GM10266 (cell line): ENCODE measurements at regions not wholly inside any gene's neighbourhood (a gene's known extent, or its start where the extent isn't known, plus 50 kb on each side); places are given as distances from the start of the nearest gene placed in this dataset.

Experiments used
- DNase-seq: peaks from one replicate; pipeline ENCODE4 v3.0.0; 2012; ENCODE audit errors: extremely low spot score
- TF ChIP-seq, protein P1 (sequence below): IDR thresholded peaks from 2 replicates; pipeline ENCODE4 v1.5.1; 2012; ENCODE audit warnings: mild to moderate bottlenecking, low read depth; ENCODE audit not compliant: control insufficient read depth, insufficient read depth; ENCODE audit errors: missing control alignments

DNA sequence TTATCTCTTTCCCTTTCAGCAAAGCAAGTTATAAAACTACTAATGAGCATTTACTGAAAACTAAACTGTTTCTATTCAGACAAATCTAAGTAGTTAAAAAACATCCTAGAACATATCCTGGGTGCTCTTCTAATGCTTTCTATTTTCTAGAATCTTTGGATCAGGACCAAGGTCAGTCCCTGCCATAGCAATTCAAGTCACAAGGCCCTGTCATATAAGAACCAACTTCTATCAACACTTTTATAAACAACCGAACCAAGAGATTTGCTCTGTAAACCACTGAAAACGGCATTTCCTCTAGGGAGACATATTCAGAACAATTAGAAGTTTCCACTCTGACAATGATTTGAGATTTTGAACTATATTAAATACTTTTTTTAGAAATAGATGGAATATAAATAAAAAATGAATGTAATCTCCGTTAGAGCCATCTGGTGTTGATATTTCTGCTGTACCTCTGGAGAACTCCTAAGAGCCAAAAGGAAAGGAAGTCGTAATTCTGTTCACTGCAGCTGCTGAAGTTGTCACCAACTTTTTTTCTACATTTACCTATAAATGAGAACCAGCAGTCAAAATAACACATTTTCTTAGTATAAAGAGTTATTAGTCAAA is 51.4 kb upstream of the LGSN start:
- DNase-seq: no peak
- TF ChIP-seq, protein P1, sequence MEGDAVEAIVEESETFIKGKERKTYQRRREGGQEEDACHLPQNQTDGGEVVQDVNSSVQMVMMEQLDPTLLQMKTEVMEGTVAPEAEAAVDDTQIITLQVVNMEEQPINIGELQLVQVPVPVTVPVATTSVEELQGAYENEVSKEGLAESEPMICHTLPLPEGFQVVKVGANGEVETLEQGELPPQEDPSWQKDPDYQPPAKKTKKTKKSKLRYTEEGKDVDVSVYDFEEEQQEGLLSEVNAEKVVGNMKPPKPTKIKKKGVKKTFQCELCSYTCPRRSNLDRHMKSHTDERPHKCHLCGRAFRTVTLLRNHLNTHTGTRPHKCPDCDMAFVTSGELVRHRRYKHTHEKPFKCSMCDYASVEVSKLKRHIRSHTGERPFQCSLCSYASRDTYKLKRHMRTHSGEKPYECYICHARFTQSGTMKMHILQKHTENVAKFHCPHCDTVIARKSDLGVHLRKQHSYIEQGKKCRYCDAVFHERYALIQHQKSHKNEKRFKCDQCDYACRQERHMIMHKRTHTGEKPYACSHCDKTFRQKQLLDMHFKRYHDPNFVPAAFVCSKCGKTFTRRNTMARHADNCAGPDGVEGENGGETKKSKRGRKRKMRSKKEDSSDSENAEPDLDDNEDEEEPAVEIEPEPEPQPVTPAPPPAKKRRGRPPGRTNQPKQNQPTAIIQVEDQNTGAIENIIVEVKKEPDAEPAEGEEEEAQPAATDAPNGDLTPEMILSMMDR: no peak

GRCh38 chr6:63372951-63373533 is 53.3 kb upstream of the LGSN start:
- no peak for DNase-seq

GRCh38 chr6:63389191-63389844 is 69.5 kb upstream of the LGSN start:
- TF ChIP-seq, protein P1: no peak
- no peak for DNase-seq

More at GRCh38 chr6:63372951-63373533, 53.3 kb upstream of the LGSN start:
- TF ChIP-seq, protein P1: no peak

- TF ChIP-seq, protein P1: no peak
- no peak for DNase-seq
These were observed 71.6 kb upstream of the LGSN start for GRCh38 chr6:63391203-63391970.

DNA sequence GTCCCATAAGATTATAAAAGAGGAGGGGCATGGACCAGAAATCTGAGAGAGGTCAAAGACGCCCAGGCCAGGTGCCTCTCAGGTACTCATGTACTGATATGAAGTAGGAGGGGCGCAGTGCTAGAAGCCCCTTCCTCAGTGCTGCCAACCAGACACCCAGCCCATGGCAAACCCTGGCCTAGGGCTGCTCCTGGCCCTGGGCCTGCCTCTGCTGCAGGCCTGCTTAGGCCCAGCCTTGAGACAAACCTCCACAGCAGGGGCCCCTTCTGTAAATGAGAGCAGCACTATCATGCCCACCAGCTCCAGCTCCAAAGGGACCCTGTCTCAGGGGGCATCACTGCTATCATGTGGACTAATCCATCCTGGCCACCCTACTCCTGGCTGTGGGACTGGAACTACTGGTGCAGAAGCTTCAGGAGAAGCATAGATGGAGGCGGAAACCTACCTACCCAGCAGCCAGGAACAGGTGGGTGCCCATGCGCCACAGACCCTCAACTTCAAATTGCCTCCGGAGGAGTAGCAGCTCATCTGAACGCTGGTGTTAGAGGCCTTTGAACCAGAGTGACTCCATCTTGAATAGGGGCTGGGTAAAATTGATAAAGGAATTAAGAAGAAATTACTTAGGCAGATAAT is 72.4 kb upstream of the LGSN start:
- DNase-seq: no peak
- TF ChIP-seq, protein P1: no peak

- TF ChIP-seq, protein P1: no peak
- no peak for DNase-seq
These were observed 75.0 kb upstream of the LGSN start for GRCh38 chr6:63394656-63395308.
